Upper lobe of left lung (tissue), 6 donors: ENCODE measurements at regions not wholly inside any gene's neighbourhood (a gene's known extent, or its start where the extent isn't known, plus 50 kb on each side); places are given as distances from the start of the nearest gene placed in this dataset.

Experiments used
- ATAC-seq, 2 donors: fragments of 200-7000 bp; cut with Tn5 transposase; one replicate each; pipeline ENCODE4 v1.9.1; 2022; ENCODE audit warnings: mild to moderate bottlenecking in 2 of 2, moderate library complexity in 2 of 2; ENCODE audit not compliant: low FRiP score in 2 of 2
- DNase-seq, 2 donors: peaks; one replicate each; pipeline ENCODE4 v3.0.0-alpha.2; 2019 to 2020
- H3K27ac ChIP-seq, 4 donors: fragments of 200-600 bp; sonication (generic); one replicate each; pipeline ENCODE4 v1.5.1; 2016 to 2019
- H3K27me3 ChIP-seq, 4 donors: fragments of 200-600 bp; sonication (generic); one replicate each; pipeline ENCODE4 v1.5.1; 2017 to 2019
- H3K36me3 ChIP-seq, 4 donors: fragments of 200-600 bp; sonication (generic); one replicate each; pipeline ENCODE4 v1.5.1; 2016 to 2019
- H3K4me1 ChIP-seq, 4 donors: fragments of 200-600 bp; sonication (generic); one replicate each; pipeline ENCODE4 v1.5.1; 2018 to 2019
- H3K4me3 ChIP-seq, 4 donors: fragments of 200-600 bp; sonication (generic); one replicate each; pipeline ENCODE4 v1.5.1; 2017 to 2019; ENCODE audit warnings: mild to moderate bottlenecking in 2 of 4, moderate library complexity in 1 of 4
- H3K9me3 ChIP-seq, 4 donors: fragments of 200-600 bp; sonication (generic); one replicate each; pipeline ENCODE4 v1.5.1; 2018 to 2019
- EP300 ChIP-seq, 4 donors: sonication (generic); formaldehyde crosslinking; IDR thresholded peaks; one replicate each; pipeline ENCODE4 v1.5.1; 2017; ENCODE audit warnings: antibody characterized with exemption in 4 of 4, control low read depth in 2 of 4
- POLR2A ChIP-seq, 4 donors: fragments of 450-650 bp; IDR thresholded peaks; one replicate each; pipeline ENCODE4 v1.5.1; 2016 to 2017; ENCODE audit warnings: antibody characterized with exemption in 4 of 4, mild to moderate bottlenecking in 2 of 4
- POLR2AphosphoS5 ChIP-seq, 2 donors: sonication (generic); formaldehyde crosslinking; IDR thresholded peaks; one replicate each; pipeline ENCODE4 v1.5.1; 2017; ENCODE audit warnings: antibody characterized with exemption in 2 of 2
- WGBS, 2 donors: methylation state at CpG; one replicate each; pipeline ENCODE4 v1.1.5; 2017 to 2018; 5-methylcytosine and 5-hydroxymethylcytosine counted together
- TF ChIP-seq, protein P1 (sequence below), 6 experiments: fragments of 450-650 bp in 4 of 6; fragments of 200-600 bp in 2 of 6; sonication (generic) in 2 of 6; IDR thresholded peaks; one replicate each; pipeline ENCODE4 v1.5.1; 2016 to 2019; ENCODE audit warnings: antibody characterized with exemption in 6 of 6
- donor health status: DM: no; HTN: no; CAD: no; lungs with moderate emphysema.
- donor health status: DM: no; HTN: yes; CAD: no; lungs with severe emphysema.

DNA sequence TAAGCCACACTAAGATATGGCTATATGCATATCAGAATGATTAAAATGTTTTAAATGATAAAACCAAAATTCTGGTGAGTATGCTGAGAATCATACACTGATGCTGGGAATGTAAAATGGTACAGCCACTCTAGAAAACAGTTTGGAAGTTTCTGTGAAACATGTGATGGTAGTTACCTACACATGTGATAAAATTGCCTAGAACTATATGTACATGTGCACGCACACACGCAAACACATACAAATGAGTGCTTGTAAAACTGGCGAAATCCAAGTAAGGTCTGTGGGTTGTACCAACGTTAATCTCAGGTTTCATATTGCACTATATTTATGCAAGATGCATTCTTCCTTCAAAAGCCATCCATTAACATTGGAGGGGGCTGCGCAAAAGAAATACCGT, 195.0 kb upstream of the RAB6C start:
- TF ChIP-seq EP300 (IDR thresholded peaks at IDR 0.05), result no peak
- TF ChIP-seq POLR2A (IDR thresholded peaks at IDR 0.05), result no peak
- TF ChIP-seq, protein P1, sequence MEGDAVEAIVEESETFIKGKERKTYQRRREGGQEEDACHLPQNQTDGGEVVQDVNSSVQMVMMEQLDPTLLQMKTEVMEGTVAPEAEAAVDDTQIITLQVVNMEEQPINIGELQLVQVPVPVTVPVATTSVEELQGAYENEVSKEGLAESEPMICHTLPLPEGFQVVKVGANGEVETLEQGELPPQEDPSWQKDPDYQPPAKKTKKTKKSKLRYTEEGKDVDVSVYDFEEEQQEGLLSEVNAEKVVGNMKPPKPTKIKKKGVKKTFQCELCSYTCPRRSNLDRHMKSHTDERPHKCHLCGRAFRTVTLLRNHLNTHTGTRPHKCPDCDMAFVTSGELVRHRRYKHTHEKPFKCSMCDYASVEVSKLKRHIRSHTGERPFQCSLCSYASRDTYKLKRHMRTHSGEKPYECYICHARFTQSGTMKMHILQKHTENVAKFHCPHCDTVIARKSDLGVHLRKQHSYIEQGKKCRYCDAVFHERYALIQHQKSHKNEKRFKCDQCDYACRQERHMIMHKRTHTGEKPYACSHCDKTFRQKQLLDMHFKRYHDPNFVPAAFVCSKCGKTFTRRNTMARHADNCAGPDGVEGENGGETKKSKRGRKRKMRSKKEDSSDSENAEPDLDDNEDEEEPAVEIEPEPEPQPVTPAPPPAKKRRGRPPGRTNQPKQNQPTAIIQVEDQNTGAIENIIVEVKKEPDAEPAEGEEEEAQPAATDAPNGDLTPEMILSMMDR (IDR thresholded peaks at IDR 0.05), result no peak
- no peak for TF ChIP-seq POLR2AphosphoS5 (IDR thresholded peaks at IDR 0.05)

DNA sequence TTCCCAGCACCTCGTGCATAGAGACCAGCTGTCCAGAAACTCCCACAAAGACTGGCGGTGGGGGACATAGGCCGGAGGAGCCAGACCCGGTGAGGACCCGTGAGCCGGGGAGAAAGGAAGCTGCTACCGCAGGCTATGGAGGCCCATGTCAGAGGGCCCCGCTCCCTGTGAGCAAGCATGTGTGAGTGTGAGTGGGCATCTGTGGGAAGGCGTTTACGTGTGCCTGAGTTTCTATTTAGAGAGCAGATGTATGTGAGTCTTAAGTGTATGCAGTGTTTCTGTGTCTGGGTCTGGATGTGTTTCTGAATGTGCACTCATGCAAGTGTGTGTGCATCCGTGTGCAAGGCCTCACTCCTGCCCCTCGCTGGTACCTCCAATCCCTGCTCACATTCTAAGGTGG, 187.8 kb upstream of the RAB6C start:
- Histone ChIP-seq H3K4me3 (no peak overlapping the region), H3K9me3 (no peaks in the 10 kb centered on the region), H3K36me3 (no peaks in the 10 kb centered on the region), H3K4me1 (no peaks in the 10 kb centered on the region), H3K27ac (no peak overlapping the region), H3K27me3 (no peaks in the 10 kb centered on the region)
- DNase-seq (no peak), ATAC-seq (no peak)
- TF ChIP-seq POLR2AphosphoS5 (IDR thresholded peaks at IDR 0.05) (no peak), EP300 (IDR thresholded peaks at IDR 0.05) (no peak), POLR2A (IDR thresholded peaks at IDR 0.05) (no peak)
- TF ChIP-seq, protein P1 (IDR thresholded peaks at IDR 0.05), result no peak
- 89 to 91% methylated on average over 12 of the region's 12 CpGs for WGBS, 2 donors

More for the DNA sequence above, 195.0 kb upstream of the RAB6C start:
- ATAC-seq (no peak), DNase-seq (no peak)
- Histone ChIP-seq H3K27ac (no peak overlapping the region), H3K36me3 (no peaks in the 10 kb centered on the region), H3K4me1 (no peaks in the 10 kb centered on the region), H3K27me3 (no peaks in the 10 kb centered on the region), H3K9me3 (no peaks in the 10 kb centered on the region), H3K4me3 (no peak overlapping the region)
- 89 to 90% methylated on average over 6 of the region's 6 CpGs for WGBS, 2 donors

DNA sequence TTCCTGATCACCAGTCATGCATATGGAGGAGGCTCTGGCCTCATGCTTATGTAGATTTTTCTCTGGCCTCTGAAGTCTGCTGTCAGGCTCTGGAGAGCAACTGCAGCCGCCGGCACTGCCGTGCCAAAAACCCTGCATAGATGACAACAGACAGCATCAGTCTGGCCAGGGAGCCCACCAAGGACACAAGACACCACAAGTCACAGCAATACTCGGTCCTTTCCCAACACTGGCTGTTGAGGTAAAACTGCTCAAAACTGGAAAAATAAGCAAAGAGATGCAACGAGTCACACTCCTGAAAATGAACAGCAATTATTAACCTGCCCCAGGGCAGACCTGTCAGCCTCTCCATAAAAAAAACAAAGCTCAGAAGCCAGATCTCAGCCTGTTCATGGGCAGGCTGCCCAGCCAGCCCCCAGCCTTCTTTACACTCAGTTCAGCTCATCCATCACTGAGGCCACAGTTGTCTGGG, 186.0 kb upstream of the RAB6C start:
- no peaks in the 10 kb centered on the region for H3K9me3 ChIP-seq
- no peaks in the 10 kb centered on the region for H3K27me3 ChIP-seq
- no peaks in the 10 kb centered on the region for H3K36me3 ChIP-seq
- DNase-seq, result no peak
- no peak overlapping the region for H3K27ac ChIP-seq
- TF ChIP-seq, protein P1 (IDR thresholded peaks at IDR 0.05), result no peak
- TF ChIP-seq POLR2A (IDR thresholded peaks at IDR 0.05) (no peak), POLR2AphosphoS5 (IDR thresholded peaks at IDR 0.05) (no peak), EP300 (IDR thresholded peaks at IDR 0.05) (no peak)
- no peaks in the 10 kb centered on the region for H3K4me1 ChIP-seq
- H3K4me3 ChIP-seq, result no peak overlapping the region
- WGBS, 2 donors, result 53 to 59% methylated on average over 5 of the region's 5 CpGs
- ATAC-seq, result no peak

DNA sequence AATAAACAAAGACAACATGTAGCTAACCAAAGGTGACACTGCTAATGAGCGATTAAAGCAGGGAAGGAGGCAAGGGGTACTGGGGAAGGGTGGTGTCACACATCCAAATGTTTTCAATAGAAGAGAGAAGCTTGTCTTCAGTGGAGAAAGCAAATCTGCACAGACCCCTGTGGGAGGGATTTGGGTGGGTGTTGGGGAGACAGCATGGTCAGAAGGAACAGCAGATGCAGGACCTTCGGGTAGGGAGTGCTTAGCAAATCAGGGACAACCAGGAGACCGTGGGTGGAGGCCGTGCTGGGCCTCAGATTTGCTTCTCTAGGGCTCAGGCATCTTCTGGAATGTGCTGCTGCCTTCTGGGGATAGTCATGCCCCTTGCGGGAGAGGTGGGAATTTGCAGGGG, 185.3 kb upstream of the RAB6C start:
- no peaks in the 10 kb centered on the region for H3K9me3 ChIP-seq
- ATAC-seq, result no peak
- WGBS, 2 donors, result 57 to 67% methylated on average over 5 of the region's 5 CpGs
- no peak overlapping the region for H3K27ac ChIP-seq
- H3K4me3 ChIP-seq, result no peak overlapping the region
- H3K27me3 ChIP-seq, result no peaks in the 10 kb centered on the region
- no peaks in the 10 kb centered on the region for H3K36me3 ChIP-seq
- no peak for DNase-seq
- no peak for TF ChIP-seq POLR2AphosphoS5 (IDR thresholded peaks at IDR 0.05)
- no peak for TF ChIP-seq POLR2A (IDR thresholded peaks at IDR 0.05)
- TF ChIP-seq, protein P1 (IDR thresholded peaks at IDR 0.05), result no peak
- no peak for TF ChIP-seq EP300 (IDR thresholded peaks at IDR 0.05)
- no peaks in the 10 kb centered on the region for H3K4me1 ChIP-seq

DNA sequence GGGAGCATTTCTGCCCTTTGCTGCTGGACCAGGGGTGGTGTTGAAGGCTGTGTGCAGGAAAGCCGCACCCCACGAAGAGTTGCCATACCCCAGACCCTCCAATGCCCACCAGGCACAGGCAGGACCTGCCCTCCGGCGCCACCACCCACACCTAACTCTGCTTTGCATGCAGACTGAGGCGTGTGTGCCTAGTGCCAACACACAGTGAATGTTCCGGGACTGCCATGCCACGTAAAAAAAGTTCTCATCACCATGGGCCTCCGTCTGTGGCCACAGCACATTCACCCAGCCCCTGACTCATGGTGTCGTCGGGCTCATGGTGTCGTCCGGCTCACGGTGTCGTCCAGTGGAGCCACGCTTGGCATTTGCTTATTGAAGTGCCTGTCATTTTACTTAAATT, 184.9 kb upstream of the RAB6C start:
- Histone ChIP-seq H3K4me1 (no peaks in the 10 kb centered on the region), H3K9me3 (no peaks in the 10 kb centered on the region), H3K36me3 (no peaks in the 10 kb centered on the region), H3K27ac (no peak overlapping the region), H3K27me3 (no peaks in the 10 kb centered on the region), H3K4me3 (no peak overlapping the region)
- TF ChIP-seq, protein P1 (IDR thresholded peaks at IDR 0.05), result no peak
- TF ChIP-seq POLR2A (IDR thresholded peaks at IDR 0.05) (no peak), EP300 (IDR thresholded peaks at IDR 0.05) (no peak), POLR2AphosphoS5 (IDR thresholded peaks at IDR 0.05) (no peak)
- WGBS, 2 donors, result 87 to 94% methylated on average over 15 of the region's 15 CpGs
- DNase-seq (no peak), ATAC-seq (no peak)
